ENCODE measurements at regions not wholly inside any gene's neighbourhood (a gene's known extent, or its start where the extent isn't known, plus 50 kb on each side); places are given as distances from the start of the nearest gene placed in this dataset.

DNA sequence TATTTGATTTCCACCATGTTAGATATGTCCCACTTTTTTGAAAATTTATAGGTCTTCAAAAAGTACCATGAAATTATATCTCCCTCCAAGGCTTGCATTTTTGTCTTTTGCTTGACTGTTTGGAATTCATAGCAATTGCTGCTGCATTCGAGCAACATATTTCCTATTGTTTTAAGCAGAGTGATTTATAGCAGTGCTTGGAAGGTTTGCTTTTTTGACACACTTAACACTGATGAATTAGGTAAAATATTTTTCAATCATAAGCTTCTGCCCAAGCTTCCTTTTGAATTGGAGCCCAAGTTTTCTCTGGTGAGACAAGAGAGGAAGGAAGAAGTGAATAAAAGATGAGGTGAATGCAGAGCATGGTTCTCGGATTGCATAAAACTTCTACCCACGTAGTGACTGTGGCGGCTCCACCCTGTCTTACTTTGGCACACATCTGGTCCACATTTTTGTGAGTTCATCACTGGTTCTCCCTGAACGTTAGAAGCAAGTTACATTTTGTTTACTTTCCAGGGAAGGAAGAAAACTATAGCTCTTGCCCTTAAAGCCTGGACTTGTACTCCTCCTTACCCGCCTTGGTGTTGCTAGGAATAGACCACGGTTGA lies 667.0 kb downstream of the TSN start:
- Mint-ChIP-seq H3K36me3 (no peaks in the 10 kb centered on the region), H3K27me3 (ENCODE audit: insufficient read depth, low read depth) (peaks cover 2% of the 10 kb centered on the region), H3K4me1 (no peaks in the 10 kb centered on the region), H3K27ac (no peak overlapping the region), H3K4me3 (no peak overlapping the region), H3K9me3 (no peaks in the 10 kb centered on the region)
- Histone ChIP-seq H3K36me3 (no peaks in the 10 kb centered on the region), H2AFZ (replicated peaks) (no peak overlapping the region), H3K27me3 (no peaks in the 10 kb centered on the region), H3K4me2 (no peak overlapping the region), H3K9ac (no peak overlapping the region), H4K20me1 (ENCODE audit: low read depth) (no peaks in the 10 kb centered on the region), H3K79me2 (ENCODE audit: low read depth) (no peaks in the 10 kb centered on the region), H3F3A (ENCODE audit: low read depth) (no peaks in the 10 kb centered on the region), H3K4me3 (no peak overlapping the region), H3K9me3 (ENCODE audit: low read depth) (no peaks in the 10 kb centered on the region), H3K4me1 (no peaks in the 10 kb centered on the region), H3K27ac (no peak overlapping the region)
- no peak for TF ChIP-seq CTCF (IDR thresholded peaks at IDR 0.05)
- DNase-seq (ENCODE audit: low spot score): no peak

GRCh38 chr2:122423934-122424333 lies 668.5 kb downstream of the TSN start:
- no peaks in the 10 kb centered on the region for H3K27me3 ChIP-seq
- Mint-ChIP-seq H3K27me3 (ENCODE audit: insufficient read depth, low read depth) (no peaks in the 10 kb centered on the region), H3K27ac (no peak overlapping the region), H3K4me3 (no peak overlapping the region), H3K9me3 (no peaks in the 10 kb centered on the region), H3K4me1 (no peaks in the 10 kb centered on the region), H3K36me3 (no peaks in the 10 kb centered on the region)
- no peak overlapping the region for H3K9ac ChIP-seq
- H3K4me2 ChIP-seq: no peak overlapping the region
- no peaks in the 10 kb centered on the region for H4K20me1 ChIP-seq (ENCODE audit: low read depth)
- no peak overlapping the region for H3K4me3 ChIP-seq
- no peaks in the 10 kb centered on the region for H3K9me3 ChIP-seq (ENCODE audit: low read depth)
- H3K27ac ChIP-seq: no peak overlapping the region
- no peaks in the 10 kb centered on the region for H3F3A ChIP-seq (ENCODE audit: low read depth)
- H3K79me2 ChIP-seq (ENCODE audit: low read depth): no peaks in the 10 kb centered on the region
- H2AFZ ChIP-seq (replicated peaks): no peak overlapping the region
- H3K36me3 ChIP-seq: no peaks in the 10 kb centered on the region
- DNase-seq (ENCODE audit: low spot score): no peak
- no peaks in the 10 kb centered on the region for H3K4me1 ChIP-seq
- TF ChIP-seq CTCF (IDR thresholded peaks at IDR 0.05) (no peak), EZH2phosphoT487 (IDR thresholded peaks at IDR 0.05) (no peak), EZH2 (IDR thresholded peaks at IDR 0.05) (no peak)

GRCh38 chr2:122433123-122433754 lies 677.8 kb downstream of the TSN start:
- Histone ChIP-seq H3K4me2 (no peak overlapping the region), H2AFZ (replicated peaks) (no peak overlapping the region), H3K79me2 (ENCODE audit: low read depth) (no peaks in the 10 kb centered on the region), H3K4me3 (no peak overlapping the region), H4K20me1 (ENCODE audit: low read depth) (no peaks in the 10 kb centered on the region), H3K9ac (no peak overlapping the region), H3K27ac (no peak overlapping the region), H3K4me1 (no peaks in the 10 kb centered on the region), H3K27me3 (no peaks in the 10 kb centered on the region), H3F3A (ENCODE audit: low read depth) (no peaks in the 10 kb centered on the region), H3K9me3 (ENCODE audit: low read depth) (no peaks in the 10 kb centered on the region), H3K36me3 (no peaks in the 10 kb centered on the region)
- Mint-ChIP-seq H3K27me3 (ENCODE audit: insufficient read depth, low read depth) (no peaks in the 10 kb centered on the region), H3K4me3 (no peak overlapping the region), H3K27ac (no peak overlapping the region), H3K36me3 (no peaks in the 10 kb centered on the region), H3K4me1 (no peaks in the 10 kb centered on the region), H3K9me3 (no peaks in the 10 kb centered on the region)
- TF ChIP-seq CTCF (IDR thresholded peaks at IDR 0.05) (no peak), EZH2 (IDR thresholded peaks at IDR 0.05) (no peak), EZH2phosphoT487 (IDR thresholded peaks at IDR 0.05) (no peak)
- no peak for DNase-seq (ENCODE audit: low spot score)

Measured in neural progenitor cell (in vitro differentiated cells).